Neural crest cell (in vitro differentiated cells): ENCODE measurements at regions not wholly inside any gene's neighbourhood (a gene's known extent, or its start where the extent isn't known, plus 50 kb on each side); places are given as distances from the start of the nearest gene placed in this dataset.
"Not testable (repeated sequence)": the region's sequence is repeated elsewhere in the genome, so short reads cannot be mapped to it uniquely, and the experiment has no call there.

Experiments used
- DNase-seq: peaks from one replicate; pipeline ENCODE4 v3.0.0; 2021; ENCODE audit warnings: low read depth, mixed read lengths, low spot score
- H3K27ac Mint-ChIP-seq: one replicate; pipeline ENCODE4 v1.8.0; 2021; ENCODE audit warnings: mild to moderate bottlenecking, mixed read lengths; ENCODE audit not compliant: unreplicated experiment
- H3K27me3 Mint-ChIP-seq: 2 replicates; pipeline ENCODE4 v1.8.0; 2021; ENCODE audit warnings: low read depth, mild to moderate bottlenecking, mixed read lengths
- H3K36me3 Mint-ChIP-seq: 2 replicates; pipeline ENCODE4 v1.8.0; 2021; ENCODE audit warnings: low read depth, mild to moderate bottlenecking, mixed read lengths
- H3K4me1 Mint-ChIP-seq: 2 replicates; pipeline ENCODE4 v1.8.0; 2021; ENCODE audit warnings: mixed read lengths
- H3K4me3 Mint-ChIP-seq: one replicate; pipeline ENCODE4 v1.8.0; 2021; ENCODE audit warnings: mild to moderate bottlenecking, mixed read lengths
- H3K9me3 Mint-ChIP-seq: 2 replicates; pipeline ENCODE4 v1.8.0; 2021; ENCODE audit warnings: mixed read lengths
- CTCF ChIP-seq: fragments of 200-600 bp; sonication (generic); conservative IDR thresholded peaks from 2 replicates; pipeline ENCODE4 v1.5.0; 2021; ENCODE audit warnings: antibody characterized with exemption, mild to moderate bottlenecking

- Mint-ChIP-seq H3K4me3 (no peak overlapping the region), H3K9me3 (peaks cover 6% of the 10 kb centered on the region), H3K4me1 (no peaks in the 10 kb centered on the region), H3K27ac (no peak overlapping the region), H3K27me3 (no peaks in the 10 kb centered on the region), H3K36me3 (no peaks in the 10 kb centered on the region)
- TF ChIP-seq CTCF = no peak
- no peak for DNase-seq
These were observed 221.7 kb upstream of the DIPK2B start for GRCh38 chrX:45422216-45422925.

DNA sequence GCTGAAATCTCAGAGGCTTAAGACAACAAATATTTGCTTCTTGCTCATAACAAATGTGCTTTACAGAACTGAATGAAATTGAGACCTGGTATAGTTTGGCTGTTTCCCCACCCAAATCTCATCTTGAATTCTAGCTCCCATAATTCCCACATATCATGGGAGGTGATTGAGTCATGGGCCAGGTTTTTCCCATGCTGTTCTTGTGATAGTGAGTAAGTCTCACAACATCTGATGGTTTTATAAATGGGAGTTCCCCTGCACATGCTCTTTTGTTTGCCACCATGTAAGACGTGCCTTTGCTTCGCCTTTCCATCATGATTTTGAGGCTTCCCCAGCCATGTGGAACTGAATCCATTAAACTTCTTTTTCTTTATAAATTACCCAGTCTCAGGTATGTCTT, 221.1 kb upstream of the DIPK2B start:
- no peak for TF ChIP-seq CTCF
- H3K27me3 Mint-ChIP-seq = no peaks in the 10 kb centered on the region
- no peak overlapping the region for H3K4me3 Mint-ChIP-seq
- peaks cover 10% of the 10 kb centered on the region for H3K9me3 Mint-ChIP-seq
- no peak overlapping the region for H3K27ac Mint-ChIP-seq
- DNase-seq = no peak
- H3K36me3 Mint-ChIP-seq = no peaks in the 10 kb centered on the region
- H3K4me1 Mint-ChIP-seq = no peaks in the 10 kb centered on the region

GRCh38 chrX:45404206-45404605, 203.5 kb upstream of the DIPK2B start:
- no peak for TF ChIP-seq CTCF
- peaks cover 29% of the 10 kb centered on the region for H3K9me3 Mint-ChIP-seq
- H3K4me1 Mint-ChIP-seq = peaks cover 9% of the 10 kb centered on the region
- H3K27ac Mint-ChIP-seq = no peak overlapping the region
- H3K27me3 Mint-ChIP-seq = no peaks in the 10 kb centered on the region
- DNase-seq = no peak
- H3K36me3 Mint-ChIP-seq = peaks cover 7% of the 10 kb centered on the region
- no peak overlapping the region for H3K4me3 Mint-ChIP-seq

DNA sequence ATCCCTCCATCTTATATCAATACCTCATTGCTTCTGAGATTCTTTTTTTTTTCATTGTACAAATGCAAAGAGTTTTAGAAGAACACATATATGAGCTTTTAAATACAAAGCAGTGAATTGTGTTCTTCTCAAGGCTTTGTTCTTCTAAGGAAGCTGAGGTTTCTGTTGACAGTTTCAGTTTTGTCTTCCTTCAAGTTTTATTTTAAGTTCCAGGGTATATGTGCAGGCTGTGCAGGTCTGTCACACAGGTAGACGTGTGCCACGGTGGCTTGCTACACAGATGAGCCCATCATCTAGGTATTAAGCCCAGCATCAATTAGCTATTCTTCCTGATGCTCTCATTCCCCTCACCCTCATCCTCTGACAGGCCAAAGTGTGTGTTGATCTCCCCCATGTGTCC, 201.2 kb upstream of the DIPK2B start:
- no peak for DNase-seq
- Mint-ChIP-seq H3K4me1 (peaks cover 9% of the 10 kb centered on the region), H3K27me3 (no peaks in the 10 kb centered on the region), H3K27ac (no peak overlapping the region), H3K36me3 (peaks cover 7% of the 10 kb centered on the region), H3K4me3 (no peak overlapping the region), H3K9me3 (peaks cover 24% of the 10 kb centered on the region)
- no peak for TF ChIP-seq CTCF

- H3K27me3 Mint-ChIP-seq, H3K4me3 Mint-ChIP-seq, H3K4me1 Mint-ChIP-seq, H3K36me3 Mint-ChIP-seq, DNase-seq: not testable (repeated sequence)
- H3K9me3 Mint-ChIP-seq = peaks cover 20% of the 10 kb centered on the region
- peak overlapping the region; percentile 93 for H3K27ac Mint-ChIP-seq
These were observed 200.5 kb upstream of the DIPK2B start for GRCh38 chrX:45400951-45401725.
